ENCODE measurements at regions not wholly inside any gene's neighbourhood (a gene's known extent, or its start where the extent isn't known, plus 50 kb on each side); places are given as distances from the start of the nearest gene placed in this dataset.
"Not testable (repeated sequence)": the region's sequence is repeated elsewhere in the genome, so short reads cannot be mapped to it uniquely, and the experiment has no call there.

- not testable (repeated sequence) for TF ChIP-seq CTCF (IDR thresholded peaks at IDR 0.05); KDM1A (IDR thresholded peaks at IDR 0.05; ENCODE audit: low read depth); POLR2A (IDR thresholded peaks at IDR 0.05; ENCODE audit: low read length); MAX (IDR thresholded peaks at IDR 0.05)
Measured at GRCh38 chr10:115039781-115040180, 53.4 kb upstream of the ATRNL1 start.

Measured in A549 (cell line).